Endothelial cell of umbilical vein (primary cell): ENCODE measurements at regions not wholly inside any gene's neighbourhood (a gene's known extent, or its start where the extent isn't known, plus 50 kb on each side); places are given as distances from the start of the nearest gene placed in this dataset.

Source experiments
- BruUV-seq: library from RNA; stranded (reverse); fragments of 400-500 nt; replicated peaks from 2 replicates; lab custom pipeline; 2021; lab: Mats Ljungman, UMichigan
- CTCF ChIA-PET: fragments of 300-600, 350-600 bp; sonication (Branson Sonifier 250); formaldehyde crosslinking; loops from one replicate; lab custom pipeline; 2021; ENCODE audit warnings: antibody characterized with exemption, inconsistent platforms; lab: Charles Lee
- POLR2A ChIA-PET: fragments of 300-600, 350-600 bp; sonication (Branson Sonifier 250); formaldehyde crosslinking; loops from one replicate; lab custom pipeline; 2021; ENCODE audit warnings: antibody characterized with exemption, inconsistent platforms; lab: Charles Lee
- DNase-seq: peaks from one replicate; pipeline ENCODE4 v3.0.0-alpha.2; 2011; ENCODE audit warnings: low read depth, low spot score
- FAIRE-seq: peaks from 2 replicates; lab custom pipeline; 2011; peaks lifted over from hg19 to GRCh38; lab: Jason Lieb, UNC
- H2AFZ ChIP-seq: 2 replicates; pipeline ENCODE4 v1.6.0; 2012; ENCODE audit warnings: low read depth, low read length, control low read depth, inconsistent platforms
- H3K27ac ChIP-seq: 2 replicates; pipeline ENCODE4 v1.5.1; 2011; ENCODE audit warnings: low read depth, mild to moderate bottlenecking, control low read depth, low read length, moderate library complexity; ENCODE audit not compliant: insufficient read depth
- H3K27me3 ChIP-seq, 2 experiments: 2 replicates each; pipeline versions ENCODE4 v1.6.0 to v1.6.1; 2011; ENCODE audit warnings: low read length in 2 of 2, mixed read lengths in 1 of 2; ENCODE audit not compliant: control insufficient read depth in 2 of 2, insufficient read depth in 2 of 2
- H3K36me3 ChIP-seq, 2 experiments: 2 replicates in 1 of 2; 3 replicates in 1 of 2; pipeline ENCODE4 v1.5.1; 2011; ENCODE audit warnings: low read length in 2 of 2, mild to moderate bottlenecking in 1 of 2, moderate library complexity in 1 of 2; ENCODE audit not compliant: control insufficient read depth in 2 of 2, insufficient read depth in 2 of 2; ENCODE audit errors: extremely low read depth in 1 of 2
- H3K4me1 ChIP-seq: 3 replicates; pipeline ENCODE4 v1.5.1; 2011; ENCODE audit warnings: mild to moderate bottlenecking, low read length; ENCODE audit not compliant: control insufficient read depth, insufficient read depth; ENCODE audit errors: extremely low read depth
- H3K4me2 ChIP-seq: 2 replicates; pipeline ENCODE4 v1.6.1; 2011; ENCODE audit warnings: low read length, control low read depth, mixed read lengths; ENCODE audit not compliant: insufficient read depth
- H3K4me3 ChIP-seq, 3 experiments: fragments of 200-600 bp in 1 of 3; sonication (generic), shearing (Covaris generic) in 1 of 3; replicated peaks in 1 of 3; 2 replicates each; pipeline ENCODE4 v1.5.1; 2011 to 2016; ENCODE audit warnings: control low read depth in 3 of 3, low read length in 3 of 3, mild to moderate bottlenecking in 2 of 3, inconsistent platforms in 1 of 3, low read depth in 1 of 3, moderate library complexity in 1 of 3; ENCODE audit not compliant: insufficient read depth in 1 of 3
- H3K79me2 ChIP-seq: 2 replicates; pipeline ENCODE4 v1.6.0; 2012; ENCODE audit warnings: low read length, inconsistent platforms; ENCODE audit not compliant: control insufficient read depth, insufficient read depth
- H3K9ac ChIP-seq: replicated peaks from 2 replicates; pipeline ENCODE3; 2011; ENCODE audit warnings: low read length, control low read depth; ENCODE audit not compliant: insufficient read depth; ENCODE audit errors: extremely low read depth
- H3K9me1 ChIP-seq: replicated peaks from 3 replicates; pipeline ENCODE4 v1.6.0; 2011; ENCODE audit warnings: mild to moderate bottlenecking, low read length; ENCODE audit not compliant: control insufficient read depth, insufficient read depth; ENCODE audit errors: extremely low read depth
- H3K9me3 ChIP-seq: replicated peaks from 2 replicates; pipeline ENCODE4 v1.5.1; 2012; ENCODE audit warnings: low read length, inconsistent platforms; ENCODE audit not compliant: control insufficient read depth, insufficient read depth
- H4K20me1 ChIP-seq: replicated peaks from 2 replicates; pipeline ENCODE3; 2011; ENCODE audit warnings: mild to moderate bottlenecking, low read length; ENCODE audit not compliant: control insufficient read depth, insufficient read depth; ENCODE audit errors: extremely low read depth
- EZH2 ChIP-seq: IDR thresholded peaks from 2 replicates; pipeline ENCODE4 v1.6.1; 2012; ENCODE audit warnings: borderline replicate concordance, low read depth, mild to moderate bottlenecking, moderate library complexity, low read length, inconsistent platforms; ENCODE audit not compliant: severe bottlenecking
- FOS ChIP-seq: IDR thresholded peaks from 2 replicates; pipeline ENCODE4 v1.6.1; 2011; ENCODE audit warnings: mild to moderate bottlenecking, low read length, moderate library complexity, borderline replicate concordance; ENCODE audit not compliant: insufficient read depth
- GATA2 ChIP-seq: IDR thresholded peaks from 2 replicates; pipeline ENCODE4 v1.7.0; 2011; ENCODE audit warnings: low read depth, mild to moderate bottlenecking, moderate library complexity, mixed read lengths, low read length; ENCODE audit not compliant: insufficient read length, insufficient read depth
- JUN ChIP-seq: IDR thresholded peaks from 2 replicates; pipeline ENCODE4 v1.6.1; 2011; ENCODE audit warnings: borderline replicate concordance, low read depth; ENCODE audit not compliant: insufficient read length, insufficient read depth
- MYC ChIP-seq: IDR thresholded peaks from one replicate; pipeline ENCODE4 v1.6.1; 2011; ENCODE audit warnings: mild to moderate bottlenecking, low read depth, low read length
- POLR2A ChIP-seq: IDR thresholded peaks from 2 replicates; pipeline ENCODE4 v1.6.1; 2012; ENCODE audit warnings: low read depth, mild to moderate bottlenecking, control low read depth, low read length
- POLR2AphosphoS5 ChIP-seq: IDR thresholded peaks from 2 replicates; pipeline ENCODE4 v1.6.1; 2012; ENCODE audit warnings: low read depth, mild to moderate bottlenecking, control low read depth, low read length, moderate library complexity; ENCODE audit not compliant: insufficient read depth
- dilution Hi-C: fragments of 300-500 bp; cut with MboI; formaldehyde crosslinking; loops from one replicate; pipeline ENCODE4 v1.15.0; 2019; ENCODE audit warnings: low sequenced_read_pairs; ENCODE audit not compliant: extremely low pct_ligation_motif_present
- intact Hi-C: fragments of 100-400 bp; cut with micrococcal nuclease; formaldehyde crosslinking; loops from one replicate; pipeline ENCODE4 v1.10.0; 2022
- TF ChIP-seq, protein P1 (sequence below), 2 donors: IDR thresholded peaks; 1 replicate in 1 of 2; 2 replicates in 1 of 2; pipeline ENCODE4 v1.5.1; 2011; ENCODE audit warnings: low read length in 2 of 2, mild to moderate bottlenecking in 2 of 2, moderate library complexity in 2 of 2, control low read depth in 1 of 2, inconsistent platforms in 1 of 2, low read depth in 1 of 2; ENCODE audit not compliant: insufficient read depth in 1 of 2; ENCODE audit errors: extremely low read depth in 1 of 2
- TF ChIP-seq, protein P2 (sequence below): IDR thresholded peaks from 2 replicates; pipeline ENCODE4 v1.6.1; 2011; ENCODE audit not compliant: insufficient read depth, insufficient read length

DNA sequence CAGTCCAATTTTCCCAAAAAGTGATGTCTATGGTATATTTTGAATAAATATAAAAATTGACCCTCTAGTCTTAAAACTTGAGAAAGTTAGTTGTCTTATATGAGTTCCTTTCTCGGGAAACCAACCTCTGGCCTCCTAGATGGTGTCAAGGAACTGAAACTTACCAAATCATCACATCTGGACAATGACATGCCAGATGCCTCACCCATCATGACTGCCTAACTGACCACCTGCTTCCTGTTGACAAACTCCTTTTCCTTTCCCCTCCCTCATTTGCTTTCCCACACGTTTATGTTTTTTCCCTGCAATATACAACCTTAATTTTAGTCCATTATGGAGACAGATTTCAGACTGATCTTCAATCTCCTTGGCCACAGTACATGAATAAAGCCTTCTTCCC is 731.0 kb downstream of the EPHA7 start:
- H3K4me1 ChIP-seq = no peaks in the 10 kb centered on the region
- H3K9ac ChIP-seq = no peak overlapping the region
- ChIA-PET POLR2A (no interaction called here), CTCF (no interaction called here)
- no peaks in the 10 kb centered on the region for H3K9me3 ChIP-seq
- dilution Hi-C loops = no loop called here
- no peak overlapping the region for H3K4me3 ChIP-seq
- no peaks in the 10 kb centered on the region for H3K79me2 ChIP-seq
- DNase-seq (peak; percentile 9), FAIRE-seq (no peak)
- no peaks in the 10 kb centered on the region for H3K27me3 ChIP-seq
- no peak overlapping the region for H3K27ac ChIP-seq
- H3K4me2 ChIP-seq = no peak overlapping the region
- intact Hi-C loops = loop anchor here (5.0 kb wide), 1 partner anchor 141 kb away; no protein-coding TSS in a partner anchor
- no peak overlapping the region for H2AFZ ChIP-seq
- BruUV-seq = no TSS peak
- TF ChIP-seq POLR2AphosphoS5 = no peak
- H3K36me3 ChIP-seq = no peaks in the 10 kb centered on the region
- H4K20me1 ChIP-seq = no peaks in the 10 kb centered on the region
- no peaks in the 10 kb centered on the region for H3K9me1 ChIP-seq

DNA sequence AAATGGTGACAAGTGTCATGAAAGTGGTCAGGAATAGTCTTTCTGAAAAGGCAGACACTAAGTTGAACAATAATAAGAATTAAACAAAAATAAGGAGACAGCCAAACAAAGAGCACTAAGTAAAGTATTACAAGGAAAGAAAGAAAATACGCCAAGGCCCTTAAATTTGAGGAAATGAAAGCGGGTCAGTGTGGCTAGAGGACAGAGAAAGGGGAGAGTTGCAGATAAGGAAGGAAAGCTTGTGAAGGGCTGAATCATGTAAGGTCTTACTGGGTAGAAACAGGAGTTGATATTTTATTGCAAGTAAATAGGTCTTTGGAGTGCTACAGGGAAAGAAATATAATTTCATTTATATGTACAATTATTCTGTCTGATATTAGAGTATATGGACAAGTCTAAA is 732.1 kb downstream of the EPHA7 start:
- H3K4me3 ChIP-seq = no peak overlapping the region
- DNase-seq (no peak), FAIRE-seq (no peak)
- no peaks in the 10 kb centered on the region for H3K9me1 ChIP-seq
- POLR2A ChIA-PET = no interaction called here
- no peaks in the 10 kb centered on the region for H3K27me3 ChIP-seq
- H3K9ac ChIP-seq = no peak overlapping the region
- H3K4me2 ChIP-seq = no peak overlapping the region
- no peaks in the 10 kb centered on the region for H3K79me2 ChIP-seq
- no peak overlapping the region for H2AFZ ChIP-seq
- H3K36me3 ChIP-seq = no peaks in the 10 kb centered on the region
- no peaks in the 10 kb centered on the region for H3K9me3 ChIP-seq
- intact Hi-C loops = loop anchor here (5.0 kb wide), 1 partner anchor 140 kb away; no protein-coding TSS in a partner anchor
- dilution Hi-C loops = no loop called here
- no peaks in the 10 kb centered on the region for H4K20me1 ChIP-seq
- H3K27ac ChIP-seq = no peak overlapping the region
- H3K4me1 ChIP-seq = no peaks in the 10 kb centered on the region
- BruUV-seq = no TSS peak
- TF ChIP-seq POLR2A (no peak), GATA2 (no peak), MYC (no peak), FOS (no peak), JUN (no peak), POLR2AphosphoS5 (no peak), EZH2 (no peak)
- TF ChIP-seq, protein P1, sequence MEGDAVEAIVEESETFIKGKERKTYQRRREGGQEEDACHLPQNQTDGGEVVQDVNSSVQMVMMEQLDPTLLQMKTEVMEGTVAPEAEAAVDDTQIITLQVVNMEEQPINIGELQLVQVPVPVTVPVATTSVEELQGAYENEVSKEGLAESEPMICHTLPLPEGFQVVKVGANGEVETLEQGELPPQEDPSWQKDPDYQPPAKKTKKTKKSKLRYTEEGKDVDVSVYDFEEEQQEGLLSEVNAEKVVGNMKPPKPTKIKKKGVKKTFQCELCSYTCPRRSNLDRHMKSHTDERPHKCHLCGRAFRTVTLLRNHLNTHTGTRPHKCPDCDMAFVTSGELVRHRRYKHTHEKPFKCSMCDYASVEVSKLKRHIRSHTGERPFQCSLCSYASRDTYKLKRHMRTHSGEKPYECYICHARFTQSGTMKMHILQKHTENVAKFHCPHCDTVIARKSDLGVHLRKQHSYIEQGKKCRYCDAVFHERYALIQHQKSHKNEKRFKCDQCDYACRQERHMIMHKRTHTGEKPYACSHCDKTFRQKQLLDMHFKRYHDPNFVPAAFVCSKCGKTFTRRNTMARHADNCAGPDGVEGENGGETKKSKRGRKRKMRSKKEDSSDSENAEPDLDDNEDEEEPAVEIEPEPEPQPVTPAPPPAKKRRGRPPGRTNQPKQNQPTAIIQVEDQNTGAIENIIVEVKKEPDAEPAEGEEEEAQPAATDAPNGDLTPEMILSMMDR (IDR thresholded peaks at IDR 0.05; ENCODE audit: extremely low read depth in 1 of 2, insufficient read depth in 1 of 2, low read depth in 1 of 2, low read length in 2 of 2) = no peak
- TF ChIP-seq, protein P2, sequence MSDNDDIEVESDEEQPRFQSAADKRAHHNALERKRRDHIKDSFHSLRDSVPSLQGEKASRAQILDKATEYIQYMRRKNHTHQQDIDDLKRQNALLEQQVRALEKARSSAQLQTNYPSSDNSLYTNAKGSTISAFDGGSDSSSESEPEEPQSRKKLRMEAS = no peak
- CTCF ChIA-PET = no interaction called here
